Activated CD8-positive, alpha-beta memory T cell treated with anti-CD3 and anti-CD28 coated beads for 48 hours (primary cell): ENCODE measurements at regions not wholly inside any gene's neighbourhood (a gene's known extent, or its start where the extent isn't known, plus 50 kb on each side); places are given as distances from the start of the nearest gene placed in this dataset.

Source experiments
- DNase-seq, 3 experiments: peaks; one replicate each; pipeline ENCODE4 v3.0.0-alpha.2; 2020; ENCODE audit warnings: low read depth in 2 of 3, low spot score in 2 of 3

- no peak for DNase-seq
Observed at GRCh38 chr15:77823736-77824135, 191.0 kb upstream of the LINGO1 start.

- DNase-seq, result no peak
Observed at GRCh38 chr15:77822631-77823230, 190.0 kb upstream of the LINGO1 start.

GRCh38 chr15:77821959-77822256, 189.2 kb upstream of the LINGO1 start:
- no peak for DNase-seq

DNA sequence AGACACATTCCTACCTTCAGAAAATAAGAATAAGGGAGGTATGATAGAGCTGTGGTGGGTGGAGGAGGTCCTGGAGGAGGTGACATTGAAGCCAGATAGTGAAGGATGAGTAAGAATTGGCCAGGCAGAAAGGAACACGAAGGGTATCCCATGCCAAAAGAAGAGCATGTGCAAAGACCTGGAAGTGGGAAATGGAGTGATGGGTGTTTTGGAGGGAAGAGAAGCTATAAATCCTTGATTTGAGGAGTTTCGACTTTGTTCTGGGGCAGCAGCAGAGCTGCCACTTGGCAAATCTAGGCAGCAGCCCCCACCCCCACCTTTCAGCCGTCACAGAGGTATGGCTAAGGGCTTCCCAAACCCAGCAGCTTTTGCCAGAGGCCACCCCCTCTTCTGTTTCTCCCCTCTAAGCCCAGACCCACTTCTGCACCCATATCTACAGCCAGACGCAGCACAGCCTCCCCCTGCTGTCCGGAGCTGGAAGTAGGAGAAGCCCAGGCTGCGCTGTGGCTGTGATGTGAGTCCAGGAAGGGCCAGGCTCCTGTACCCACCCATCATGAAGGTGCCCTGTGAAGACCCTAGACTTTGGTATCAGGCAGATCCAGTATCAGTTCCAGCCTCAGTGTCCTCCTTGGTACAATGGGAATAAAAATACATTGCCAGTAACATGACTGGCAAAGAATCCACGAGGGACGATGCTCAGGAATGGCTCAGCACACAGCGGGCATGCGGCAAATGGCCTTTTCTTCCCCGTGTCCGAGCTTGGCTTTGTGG, 188.7 kb upstream of the LINGO1 start:
- DNase-seq, result peak in 1 of 3 experiments; percentile 17

- DNase-seq, result no peak
Observed at GRCh38 chr15:77819851-77820728, 187.4 kb upstream of the LINGO1 start.

GRCh38 chr15:77819048-77819850, 186.5 kb upstream of the LINGO1 start:
- no peak for DNase-seq

- no peak for DNase-seq
Observed at GRCh38 chr15:77818484-77819047, 185.9 kb upstream of the LINGO1 start.

DNA sequence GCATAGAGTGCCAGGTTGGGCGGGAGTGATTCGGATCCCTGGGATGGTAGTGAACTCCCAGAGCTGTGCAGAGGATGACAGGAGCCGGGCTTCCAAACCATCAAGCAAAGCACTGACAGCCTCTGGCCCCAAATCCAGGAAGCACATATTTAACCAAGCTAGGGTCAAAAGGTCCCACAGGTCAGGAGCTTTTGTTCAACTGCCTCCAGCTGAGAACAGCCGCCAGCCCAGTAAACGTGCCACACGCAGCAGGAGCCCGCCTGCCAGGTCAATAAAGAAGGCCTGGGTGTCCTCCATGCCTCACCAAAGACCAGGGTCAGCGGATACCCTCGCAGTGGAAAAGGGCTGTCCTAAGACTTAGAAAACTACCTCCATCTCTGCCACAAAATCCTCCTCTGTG, 184.7 kb upstream of the LINGO1 start:
- DNase-seq, result no peak

DNA sequence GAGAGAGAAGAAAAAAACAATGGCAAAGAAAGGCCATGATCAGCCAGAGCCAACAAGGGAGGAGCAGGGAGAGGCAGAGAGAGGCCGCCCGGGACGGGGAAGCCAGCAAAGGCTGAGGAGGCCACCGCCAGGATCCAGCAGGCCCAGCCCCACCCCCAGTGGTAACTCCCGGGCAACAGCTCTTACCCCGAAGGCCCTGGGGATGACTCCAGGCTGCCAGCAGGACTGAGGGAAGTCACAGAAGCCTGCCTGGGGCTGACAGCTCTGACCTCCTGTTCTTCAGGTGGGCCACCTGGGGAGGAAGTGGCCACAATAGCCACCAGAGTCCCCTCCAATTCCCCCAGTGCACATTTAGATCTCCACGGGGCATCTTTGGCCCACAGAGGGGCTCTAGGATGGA, 184.3 kb upstream of the LINGO1 start:
- no peak for DNase-seq

- no peak for DNase-seq
Observed at GRCh38 chr15:77815015-77815414, 182.3 kb upstream of the LINGO1 start.

DNA sequence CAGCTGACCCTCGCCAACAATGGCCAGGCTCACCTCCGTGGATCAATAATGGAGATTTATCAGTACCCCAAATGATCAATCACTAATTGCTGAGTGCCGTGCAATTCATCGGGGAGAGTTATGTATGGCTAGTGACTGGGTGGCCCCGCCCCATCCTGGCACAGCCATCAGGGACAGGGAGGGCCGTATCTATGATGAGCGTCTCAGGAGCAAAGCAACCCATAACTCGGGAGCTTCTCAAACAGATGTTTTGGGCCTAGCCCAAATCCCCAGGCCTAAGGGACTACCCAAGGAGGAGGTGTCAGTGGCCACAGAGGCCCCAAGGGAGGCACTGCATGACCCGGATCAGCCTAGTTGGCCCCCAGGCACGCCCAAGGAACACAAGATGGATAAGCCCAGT, 180.0 kb upstream of the LINGO1 start:
- no peak for DNase-seq

DNA sequence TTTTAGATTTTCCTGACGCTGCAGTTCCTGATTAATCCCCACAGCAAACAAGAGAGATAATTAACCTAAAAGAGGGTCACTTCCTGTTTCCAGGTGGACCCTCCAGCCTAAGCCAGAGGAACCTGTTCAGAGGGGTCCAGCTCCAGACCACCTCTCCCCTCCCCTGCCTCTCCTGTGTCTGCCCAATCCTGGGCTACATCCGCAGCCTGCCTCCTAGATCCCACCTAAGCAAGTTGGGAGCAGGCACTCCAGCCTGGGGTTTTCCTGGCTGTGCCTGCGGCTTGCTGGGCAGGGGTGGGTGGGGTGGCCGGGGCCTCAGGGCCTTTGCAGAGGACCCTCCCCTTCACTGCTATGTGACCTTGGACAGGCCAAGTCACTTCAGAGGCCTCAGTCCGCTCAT, 178.6 kb upstream of the LINGO1 start:
- no peak for DNase-seq

DNA sequence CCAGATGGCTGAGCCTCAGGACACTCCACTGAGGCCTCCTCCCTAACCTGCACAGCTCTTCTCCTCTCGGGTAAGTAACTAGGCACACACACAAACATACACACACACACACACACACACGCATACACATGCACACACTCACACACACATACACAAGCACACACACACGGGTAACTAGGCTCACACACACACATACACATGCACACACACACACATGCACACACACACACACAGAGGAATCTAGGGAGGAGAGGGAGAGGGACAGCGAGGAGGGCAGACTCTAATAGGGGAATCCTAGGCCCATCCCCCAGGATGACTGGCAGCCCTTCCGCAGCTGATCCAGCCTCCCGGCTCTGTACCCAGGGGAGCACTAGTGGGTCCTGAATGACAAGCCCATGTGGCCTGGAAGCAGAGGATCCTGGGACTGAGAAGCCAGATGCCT, 177.4 kb upstream of the LINGO1 start:
- no peak for DNase-seq

- DNase-seq, result no peak
Observed at GRCh38 chr15:77808581-77809177, 176.0 kb upstream of the LINGO1 start.

GRCh38 chr15:77808075-77808474, 175.4 kb upstream of the LINGO1 start:
- DNase-seq, result no peak

- no peak for DNase-seq
Observed at GRCh38 chr15:77807611-77808010, 174.9 kb upstream of the LINGO1 start.

- DNase-seq, result no peak
Observed at GRCh38 chr15:77807115-77807514, 174.4 kb upstream of the LINGO1 start.

GRCh38 chr15:77804210-77804609, 171.5 kb upstream of the LINGO1 start:
- DNase-seq, result no peak

DNA sequence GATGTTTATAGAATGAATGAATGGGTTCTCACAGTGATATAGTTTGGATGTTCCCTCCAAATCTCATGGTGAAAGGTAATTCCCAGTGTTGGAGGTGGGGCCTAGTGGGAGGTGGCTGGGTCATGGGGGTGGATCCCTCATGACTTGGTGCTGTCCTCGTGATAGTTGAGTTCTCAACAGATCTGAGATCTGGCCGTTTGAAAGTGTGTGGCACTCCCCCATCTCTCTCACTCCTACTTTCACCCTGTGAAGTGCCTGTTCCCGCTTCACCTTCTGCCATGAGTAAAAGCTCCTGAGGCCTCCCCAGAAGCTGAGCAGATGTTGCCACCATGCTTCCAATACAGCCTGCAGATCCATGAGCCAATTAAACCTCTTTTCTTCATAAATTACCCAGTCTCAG, 170.8 kb upstream of the LINGO1 start:
- no peak for DNase-seq

DNA sequence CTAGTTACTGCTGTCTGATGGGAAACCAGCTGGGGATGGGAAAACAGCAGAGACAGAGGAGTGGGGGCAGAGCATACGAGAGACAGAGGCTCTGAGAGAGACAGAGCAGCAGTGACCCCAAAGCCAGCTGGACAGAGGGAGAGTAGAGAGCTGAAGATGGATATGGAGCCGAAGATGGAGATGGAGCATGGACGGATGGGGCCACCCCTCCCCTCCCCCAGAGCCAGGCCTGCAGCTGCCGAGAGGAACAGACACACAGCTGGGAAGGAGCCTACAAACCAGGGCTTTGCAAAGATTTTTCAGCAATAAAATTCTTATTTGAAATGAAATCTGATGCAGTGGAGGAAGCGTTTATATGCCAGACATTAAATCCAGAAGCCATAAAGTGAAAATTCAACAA, 167.6 kb upstream of the LINGO1 start:
- DNase-seq, result no peak

- no peak for DNase-seq
Observed at GRCh38 chr15:77798847-77799246, 166.1 kb upstream of the LINGO1 start.
